SK-N-SH (cell line): ENCODE measurements at regions not wholly inside any gene's neighbourhood (a gene's known extent, or its start where the extent isn't known, plus 50 kb on each side); places are given as distances from the start of the nearest gene placed in this dataset.

Experiments used
- CTCF ChIA-PET: fragments of 300-600, 350-600 bp; formaldehyde crosslinking; extraction: SDS; loops from one replicate; lab custom pipeline; 2021; lab: Yijun Ruan, JAX
- POLR2A ChIA-PET: fragments of 350-600 bp; sonication (Branson Sonifier 250); formaldehyde crosslinking; extraction: SDS; loops from one replicate; lab custom pipeline; 2020; ENCODE audit warnings: antibody characterized with exemption, inconsistent platforms; lab: Yijun Ruan, JAX
- DNase-seq: peaks from one replicate; pipeline ENCODE4 v3.0.0; 2012
- H2AFZ ChIP-seq: fragments of 200-600 bp; sonication (generic); 2 replicates; pipeline ENCODE4 v1.8.1; 2016; ENCODE audit warnings: antibody characterized with exemption, mild to moderate bottlenecking, low read depth
- H3F3A ChIP-seq: fragments of 200-600 bp; sonication (generic); replicated peaks from 2 replicates; pipeline ENCODE3; 2016; ENCODE audit warnings: antibody characterized with exemption, mild to moderate bottlenecking; ENCODE audit not compliant: insufficient read depth
- H3K27ac ChIP-seq, 2 experiments: fragments of 200-500 bp in 1 of 2; fragments of 200-600 bp in 1 of 2; sonication (Bioruptor generic) in 1 of 2; sonication (generic), shearing (Covaris generic) in 1 of 2; 2 replicates each; pipeline versions ENCODE4 v1.5.1 to v1.6.1; 2014 to 2016; ENCODE audit warnings: low read depth in 2 of 2, inconsistent platforms in 1 of 2, low read length in 1 of 2, mild to moderate bottlenecking in 1 of 2, mixed read lengths in 1 of 2
- H3K27me3 ChIP-seq: fragments of 200-600 bp; sonication (generic), shearing (Covaris generic); 2 replicates; pipeline ENCODE4 v1.6.1; 2016; ENCODE audit warnings: mixed run types; ENCODE audit not compliant: insufficient read depth
- H3K36me3 ChIP-seq, 2 experiments: fragments of 200-500 bp in 1 of 2; fragments of 200-600 bp in 1 of 2; sonication (Bioruptor generic) in 1 of 2; sonication (generic) in 1 of 2; replicated peaks in 1 of 2; 2 replicates each; pipeline versions ENCODE3 to v1.5.1; 2014 to 2016; ENCODE audit warnings: low read length in 1 of 2, mild to moderate bottlenecking in 1 of 2; ENCODE audit not compliant: insufficient read depth in 2 of 2, control insufficient read depth in 1 of 2
- H3K4me1 ChIP-seq, 2 experiments: fragments of 200-500 bp in 1 of 2; fragments of 200-600 bp in 1 of 2; sonication (Bioruptor generic) in 1 of 2; sonication (generic), shearing (Covaris generic) in 1 of 2; 2 replicates each; pipeline versions ENCODE4 v1.5.1 to v1.6.1; 2014 to 2016; ENCODE audit warnings: low read depth in 1 of 2, low read length in 1 of 2, mixed run types in 1 of 2; ENCODE audit not compliant: insufficient read depth in 2 of 2, control insufficient read depth in 1 of 2
- H3K4me2 ChIP-seq: fragments of 200-600 bp; sonication (generic), shearing (Covaris generic); 2 replicates; pipeline ENCODE4 v1.6.1; 2017; ENCODE audit warnings: mixed run types
- H3K4me3 ChIP-seq, 2 experiments: fragments of 200-500 bp in 1 of 2; fragments of 200-600 bp in 1 of 2; sonication (Bioruptor generic) in 1 of 2; sonication (generic), shearing (Covaris generic) in 1 of 2; 2 replicates each; pipeline versions ENCODE4 v1.5.1 to v1.8.1; 2014 to 2016; ENCODE audit warnings: low read depth in 2 of 2, inconsistent platforms in 1 of 2, low read length in 1 of 2, mild to moderate bottlenecking in 1 of 2, mixed read lengths in 1 of 2, moderate library complexity in 1 of 2
- H3K79me2 ChIP-seq: fragments of 200-600 bp; sonication (generic); 2 replicates; pipeline ENCODE4 v1.8.1; 2017; ENCODE audit warnings: mild to moderate bottlenecking; ENCODE audit not compliant: insufficient read depth
- H3K9ac ChIP-seq: fragments of 200-600 bp; sonication (generic); 2 replicates; pipeline ENCODE4 v1.6.1; 2017; ENCODE audit warnings: mixed run types
- H3K9me2 ChIP-seq: fragments of 200-600 bp; sonication (generic); 2 replicates; pipeline ENCODE4 v1.6.1; 2017; ENCODE audit warnings: mixed run types
- H3K9me3 ChIP-seq: fragments of 200-600 bp; sonication (generic); 2 replicates; pipeline ENCODE4 v1.6.1; 2017; ENCODE audit warnings: mixed run types, mild to moderate bottlenecking, moderate library complexity
- H4K20me1 ChIP-seq: fragments of 200-600 bp; sonication (generic); 2 replicates; pipeline ENCODE4 v1.6.1; 2017; ENCODE audit warnings: mild to moderate bottlenecking, mixed run types; ENCODE audit not compliant: insufficient read depth
- CHD2 ChIP-seq: fragments of 150-350 bp; IDR thresholded peaks from 2 replicates; pipeline ENCODE4 v1.6.1; 2018; ENCODE audit warnings: low read length; ENCODE audit not compliant: partially characterized antibody
- CTCF ChIP-seq: fragments of 200-600 bp; sonication (generic); IDR thresholded peaks from 2 replicates; pipeline ENCODE4 v1.6.1; 2017; ENCODE audit warnings: antibody characterized with exemption, mild to moderate bottlenecking, moderate library complexity
- ELF1 ChIP-seq: IDR thresholded peaks from 2 replicates; pipeline ENCODE4 v1.4.0; 2012
- EP300 ChIP-seq, 2 experiments: IDR thresholded peaks; 2 replicates each; pipeline versions ENCODE4 v1.4.0 to v1.6.1; 2012; ENCODE audit warnings: borderline replicate concordance in 1 of 2, low read depth in 1 of 2, low read length in 1 of 2
- FOSL2 ChIP-seq: IDR thresholded peaks from 2 replicates; pipeline ENCODE4 v1.4.0; 2012; ENCODE audit warnings: low read depth, mild to moderate bottlenecking, moderate library complexity, borderline replicate concordance
- FOXJ3 ChIP-seq: sonication (generic); formaldehyde crosslinking; IDR thresholded peaks from 2 replicates; pipeline ENCODE4 v1.5.1; 2020; ENCODE audit warnings: mild to moderate bottlenecking, missing genetic modification reagents
- GABPA ChIP-seq: IDR thresholded peaks from 2 replicates; pipeline ENCODE4 v1.4.0; 2012; ENCODE audit warnings: low read depth, mild to moderate bottlenecking
- JUND ChIP-seq: IDR thresholded peaks from 2 replicates; pipeline ENCODE4 v1.4.0; 2012
- MAX ChIP-seq: IDR thresholded peaks from 2 replicates; pipeline ENCODE4 v1.4.0; 2012; ENCODE audit warnings: low read depth
- MEF2A ChIP-seq: IDR thresholded peaks from 2 replicates; pipeline ENCODE4 v1.4.0; 2012; ENCODE audit warnings: low read depth, borderline replicate concordance
- MXI1 ChIP-seq: IDR thresholded peaks from 2 replicates; pipeline ENCODE4 v1.6.1; 2012; ENCODE audit warnings: mild to moderate bottlenecking, low read depth, low read length, improper control_type of control experiment
- NFIC ChIP-seq: IDR thresholded peaks from 2 replicates; pipeline ENCODE4 v1.4.0; 2012; ENCODE audit warnings: borderline replicate concordance
- NRF1 ChIP-seq: IDR thresholded peaks from 2 replicates; pipeline ENCODE4 v1.6.1; 2012; ENCODE audit warnings: low read depth, mild to moderate bottlenecking, low read length
- POLR2AphosphoS5 ChIP-seq: IDR thresholded peaks from 2 replicates; pipeline ENCODE4 v1.6.1; 2012; ENCODE audit warnings: low read depth, low read length
- RAD21 ChIP-seq: IDR thresholded peaks from 2 replicates; pipeline ENCODE4 v1.6.1; 2012; ENCODE audit warnings: mild to moderate bottlenecking, low read length
- RFX5 ChIP-seq: IDR thresholded peaks from 2 replicates; pipeline ENCODE4 v1.6.1; 2012; ENCODE audit warnings: mild to moderate bottlenecking, improper control_type of control experiment, low read length
- RXRA ChIP-seq: IDR thresholded peaks from 2 replicates; pipeline ENCODE4 v1.4.0; 2012; ENCODE audit warnings: low read depth, mild to moderate bottlenecking, borderline replicate concordance
- TAF1 ChIP-seq: IDR thresholded peaks from 2 replicates; pipeline ENCODE4 v1.6.1; 2012; ENCODE audit warnings: low read depth, mild to moderate bottlenecking, low read length, moderate library complexity, borderline replicate concordance
- TCF12 ChIP-seq: IDR thresholded peaks from 2 replicates; pipeline ENCODE4 v1.4.0; 2012
- TEAD4 ChIP-seq: IDR thresholded peaks from 2 replicates; pipeline ENCODE4 v1.4.0; 2012; ENCODE audit warnings: mild to moderate bottlenecking, borderline replicate concordance; ENCODE audit not compliant: insufficient read depth
- USF1 ChIP-seq: IDR thresholded peaks from 2 replicates; pipeline ENCODE4 v1.4.0; 2012; ENCODE audit warnings: low read depth, borderline replicate concordance
- ZBTB33 ChIP-seq: IDR thresholded peaks from 2 replicates; pipeline ENCODE4 v1.4.0; 2012; ENCODE audit warnings: low read depth, borderline replicate concordance
- WGBS: methylation state at CpG from one replicate; pipeline ENCODE4 v1.1.6; 2017; ENCODE audit warnings: low lambda C conversion rate; 5-methylcytosine and 5-hydroxymethylcytosine counted together
- TF ChIP-seq, protein P1 (sequence below): IDR thresholded peaks from 2 replicates; pipeline ENCODE4; 2012

DNA sequence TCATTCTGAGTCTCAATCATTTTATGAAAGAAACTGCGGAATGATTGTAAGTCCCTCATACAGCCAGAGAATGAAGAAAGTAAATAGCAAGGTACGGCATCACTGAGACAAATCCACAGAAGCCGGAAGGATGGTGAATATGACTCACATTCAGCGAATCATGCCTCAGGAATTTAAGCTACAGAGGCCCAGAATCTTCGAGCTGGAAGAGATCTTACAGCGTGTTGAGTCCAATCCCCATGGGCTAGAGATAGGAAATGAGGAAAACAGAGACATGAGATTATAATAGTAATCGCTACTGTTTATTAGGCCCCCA, 173.2 kb downstream of the KIF18A start (continued):
- TF ChIP-seq CTCF (no peak), EP300 (IDR thresholded peaks at IDR 0.05; ENCODE audit: borderline replicate concordance in 1 of 2, low read depth in 1 of 2, low read length in 1 of 2) (peak in 1 of 2 experiments; percentile 81; a peak in 1 of 4 replicates), MEF2A (no peak), RFX5 (no peak), NFIC (peak; percentile 51; the same call in 1 of the 2 replicates), FOXJ3 (CRISPR knock-in tag) (no peak), TAF1 (no peak; the same call in 1 of the 2 replicates), MXI1 (no peak), POLR2AphosphoS5 (no peak; the same call in none of the 2 replicates)
- TF ChIP-seq, all 33 proteins: peak for 11

- H4K20me1 ChIP-seq, result no peaks in the 10 kb centered on the region
- H3K36me3 ChIP-seq, result no peaks in the 10 kb centered on the region
- H3K27ac ChIP-seq, result peak overlapping the region; percentile 77 to 97
- ChIA-PET CTCF (no interaction called here), POLR2A (no interaction called here)
- 31% methylated on average over 12 of the region's 13 CpGs for WGBS
- no peaks in the 10 kb centered on the region for H3K9me3 ChIP-seq
- no peak for DNase-seq
- H3K4me3 ChIP-seq, result no peak overlapping the region
- H3K79me2 ChIP-seq, result no peaks in the 10 kb centered on the region
- H2AFZ ChIP-seq, result peak overlapping the region; percentile 86
- H3F3A ChIP-seq, result peaks cover 32% of the 10 kb centered on the region
- H3K27me3 ChIP-seq, result no peaks in the 10 kb centered on the region
- H3K4me2 ChIP-seq, result peak overlapping the region; percentile 66
- TF ChIP-seq JUND (peak; percentile 75; the same call in 1 of the 2 replicates), EP300 (IDR thresholded peaks at IDR 0.05; ENCODE audit: borderline replicate concordance in 1 of 2, low read depth in 1 of 2, low read length in 1 of 2) (peak in 1 of 2 experiments; percentile 83; a peak in 2 of 4 replicates), NFIC (peak; percentile 37), CTCF (no peak), ZBTB33 (0 out of 2 replicates have a peak, but pooled peaks have one; percentile 49), MAX (peak; percentile 91), CHD2 (no peak), NRF1 (no peak), MEF2A (peak; percentile 71; the same call in 1 of the 2 replicates), POLR2AphosphoS5 (no peak), ELF1 (0 out of 2 replicates have a peak, but pooled peaks have one; percentile 12), GABPA (no peak), FOSL2 (peak; percentile 78), TCF12 (peak; percentile 67), USF1 (no peak), RXRA (peak; percentile 88), RAD21 (no peak), TEAD4 (peak; percentile 87)
- TF ChIP-seq, protein P1, sequence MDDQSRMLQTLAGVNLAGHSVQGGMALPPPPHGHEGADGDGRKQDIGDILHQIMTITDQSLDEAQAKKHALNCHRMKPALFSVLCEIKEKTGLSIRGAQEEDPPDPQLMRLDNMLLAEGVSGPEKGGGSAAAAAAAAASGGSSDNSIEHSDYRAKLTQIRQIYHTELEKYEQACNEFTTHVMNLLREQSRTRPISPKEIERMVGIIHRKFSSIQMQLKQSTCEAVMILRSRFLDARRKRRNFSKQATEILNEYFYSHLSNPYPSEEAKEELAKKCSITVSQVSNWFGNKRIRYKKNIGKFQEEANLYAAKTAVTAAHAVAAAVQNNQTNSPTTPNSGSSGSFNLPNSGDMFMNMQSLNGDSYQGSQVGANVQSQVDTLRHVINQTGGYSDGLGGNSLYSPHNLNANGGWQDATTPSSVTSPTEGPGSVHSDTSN, result peak; percentile 88
- H3K9me2 ChIP-seq, result no peaks in the 10 kb centered on the region
- peak overlapping the region; percentile 74 for H3K9ac ChIP-seq
- peaks cover 0 to 20% of the 10 kb centered on the region in 2 experiments; a peak in 2 of 4 replicates for H3K4me1 ChIP-seq
Observed at GRCh38 chr11:27933992-27934829, 173.7 kb downstream of the KIF18A start.
